Tibial nerve (tissue), 3 donors: ENCODE measurements at regions not wholly inside any gene's neighbourhood (a gene's known extent, or its start where the extent isn't known, plus 50 kb on each side); places are given as distances from the start of the nearest gene placed in this dataset.

Experiments
- POLR2A ChIP-seq, 2 donors: fragments of 450-650 bp; IDR thresholded peaks; one replicate each; pipeline ENCODE4 v1.6.1; 2017; ENCODE audit warnings: antibody characterized with exemption in 2 of 2, mild to moderate bottlenecking in 2 of 2, moderate library complexity in 2 of 2
- TF ChIP-seq, protein P1 (sequence below), 5 experiments: fragments of 200-600 bp in 3 of 5; fragments of 450-650 bp in 2 of 5; sonication (generic) in 3 of 5; IDR thresholded peaks; one replicate each; pipeline ENCODE4 v1.5.1; 2016 to 2019; ENCODE audit warnings: antibody characterized with exemption in 5 of 5, mild to moderate bottlenecking in 3 of 5, moderate library complexity in 2 of 5

DNA sequence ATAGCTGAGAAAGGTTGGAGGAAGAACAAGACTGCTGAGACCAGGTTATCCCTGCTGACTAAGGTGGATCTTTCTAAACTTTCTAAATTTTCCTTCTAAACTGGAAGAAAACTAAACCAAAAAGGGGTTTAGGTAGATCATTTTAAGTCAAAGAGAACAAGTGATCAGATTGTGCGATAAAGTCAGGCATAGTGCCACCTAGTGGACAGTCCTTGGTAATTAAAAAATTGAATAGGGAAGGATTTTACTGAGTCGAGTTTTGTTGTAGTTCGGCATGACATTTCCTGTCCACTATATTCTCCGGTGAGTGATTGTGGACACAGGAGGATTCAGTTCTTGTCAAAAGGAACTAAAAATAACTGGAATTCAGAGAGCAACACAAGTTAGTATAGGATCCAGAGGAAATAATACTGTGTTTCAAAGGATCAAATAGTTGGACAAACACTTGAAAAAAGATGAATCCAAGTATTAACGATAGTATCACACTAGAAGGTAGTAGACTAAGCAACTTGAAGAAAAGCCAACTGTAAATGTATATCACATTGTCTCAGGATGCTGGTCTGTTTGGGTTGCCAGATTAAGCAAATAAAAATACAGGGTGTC is 1236.4 kb downstream of the FAM181B start:
- TF ChIP-seq, protein P1, sequence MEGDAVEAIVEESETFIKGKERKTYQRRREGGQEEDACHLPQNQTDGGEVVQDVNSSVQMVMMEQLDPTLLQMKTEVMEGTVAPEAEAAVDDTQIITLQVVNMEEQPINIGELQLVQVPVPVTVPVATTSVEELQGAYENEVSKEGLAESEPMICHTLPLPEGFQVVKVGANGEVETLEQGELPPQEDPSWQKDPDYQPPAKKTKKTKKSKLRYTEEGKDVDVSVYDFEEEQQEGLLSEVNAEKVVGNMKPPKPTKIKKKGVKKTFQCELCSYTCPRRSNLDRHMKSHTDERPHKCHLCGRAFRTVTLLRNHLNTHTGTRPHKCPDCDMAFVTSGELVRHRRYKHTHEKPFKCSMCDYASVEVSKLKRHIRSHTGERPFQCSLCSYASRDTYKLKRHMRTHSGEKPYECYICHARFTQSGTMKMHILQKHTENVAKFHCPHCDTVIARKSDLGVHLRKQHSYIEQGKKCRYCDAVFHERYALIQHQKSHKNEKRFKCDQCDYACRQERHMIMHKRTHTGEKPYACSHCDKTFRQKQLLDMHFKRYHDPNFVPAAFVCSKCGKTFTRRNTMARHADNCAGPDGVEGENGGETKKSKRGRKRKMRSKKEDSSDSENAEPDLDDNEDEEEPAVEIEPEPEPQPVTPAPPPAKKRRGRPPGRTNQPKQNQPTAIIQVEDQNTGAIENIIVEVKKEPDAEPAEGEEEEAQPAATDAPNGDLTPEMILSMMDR (IDR thresholded peaks at IDR 0.05): peak; percentile 26 to 55 (median 45)
- TF ChIP-seq POLR2A (IDR thresholded peaks at IDR 0.05): no peak
